Choroid plexus epithelial cell (primary cell): ENCODE measurements at regions not wholly inside any gene's neighbourhood (a gene's known extent, or its start where the extent isn't known, plus 50 kb on each side); places are given as distances from the start of the nearest gene placed in this dataset.
"Not testable (repeated sequence)": the region's sequence is repeated elsewhere in the genome, so short reads cannot be mapped to it uniquely, and the experiment has no call there.

Source experiments
- DNase-seq: peaks from one replicate; pipeline ENCODE4 v3.0.0-alpha.2; 2010; ENCODE audit warnings: low read depth
- H3K4me3 ChIP-seq: 2 replicates; pipeline ENCODE4 v1.5.1; 2011; ENCODE audit warnings: low read depth, mild to moderate bottlenecking, control low read depth, low read length, moderate library complexity
- CTCF ChIP-seq: conservative IDR thresholded peaks from 2 replicates; pipeline ENCODE4 v1.5.1; 2011; ENCODE audit warnings: low read depth, mild to moderate bottlenecking, control low read depth, inconsistent platforms, low read length, moderate library complexity

- H3K4me3 ChIP-seq: no peak overlapping the region
- no peak for TF ChIP-seq CTCF
These were observed 157.8 kb upstream of the FAM20A start for GRCh38 chr17:68759002-68759342.

GRCh38 chr17:68757866-68758757, 156.9 kb upstream of the FAM20A start:
- not testable (repeated sequence) for H3K4me3 ChIP-seq, DNase-seq

More at GRCh38 chr17:68759002-68759342, 157.8 kb upstream of the FAM20A start:
- no peak for DNase-seq

GRCh38 chr17:68753985-68754769, 153.0 kb upstream of the FAM20A start:
- TF ChIP-seq CTCF: no peak
- no peak overlapping the region for H3K4me3 ChIP-seq
- DNase-seq: no peak

- H3K4me3 ChIP-seq: no peak overlapping the region
- DNase-seq: no peak
- no peak for TF ChIP-seq CTCF
These were observed 149.0 kb upstream of the FAM20A start for GRCh38 chr17:68750208-68750562.

GRCh38 chr17:68749349-68750207, 148.4 kb upstream of the FAM20A start:
- no peak for DNase-seq
- no peak overlapping the region for H3K4me3 ChIP-seq
- no peak for TF ChIP-seq CTCF

- no peak for DNase-seq
- no peak for TF ChIP-seq CTCF
- H3K4me3 ChIP-seq: no peak overlapping the region
These were observed 147.2 kb upstream of the FAM20A start for GRCh38 chr17:68748381-68748780.
